GM19455 (cell line): ENCODE measurements at regions not wholly inside any gene's neighbourhood (a gene's known extent, or its start where the extent isn't known, plus 50 kb on each side); places are given as distances from the start of the nearest gene placed in this dataset.

ENCODE experiments used
- ATAC-seq: cut with Tn5 transposase; IDR thresholded peaks from one replicate; pipeline ENCODE4 v1.9.1; 2021; ENCODE audit not compliant: unreplicated experiment

DNA sequence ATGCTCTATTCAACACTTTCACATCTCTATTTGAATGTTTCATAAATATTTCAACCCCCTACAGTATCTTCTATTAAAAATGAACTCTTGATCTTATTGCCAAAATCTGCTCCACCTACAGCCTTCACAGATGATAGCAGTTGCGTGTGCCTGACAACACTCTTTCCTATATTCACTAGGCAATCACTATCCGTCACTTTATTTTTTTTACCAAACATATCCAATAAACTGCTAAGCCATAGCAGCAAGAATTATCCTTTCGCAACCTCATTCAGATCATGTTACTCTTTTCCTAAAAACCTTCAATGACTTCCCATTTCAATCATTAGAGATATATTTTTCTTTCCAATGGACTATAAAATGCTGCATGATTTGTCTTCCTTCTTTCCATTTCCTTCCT lies 629.8 kb upstream of the PCDH9 start:
- no peak for ATAC-seq

DNA sequence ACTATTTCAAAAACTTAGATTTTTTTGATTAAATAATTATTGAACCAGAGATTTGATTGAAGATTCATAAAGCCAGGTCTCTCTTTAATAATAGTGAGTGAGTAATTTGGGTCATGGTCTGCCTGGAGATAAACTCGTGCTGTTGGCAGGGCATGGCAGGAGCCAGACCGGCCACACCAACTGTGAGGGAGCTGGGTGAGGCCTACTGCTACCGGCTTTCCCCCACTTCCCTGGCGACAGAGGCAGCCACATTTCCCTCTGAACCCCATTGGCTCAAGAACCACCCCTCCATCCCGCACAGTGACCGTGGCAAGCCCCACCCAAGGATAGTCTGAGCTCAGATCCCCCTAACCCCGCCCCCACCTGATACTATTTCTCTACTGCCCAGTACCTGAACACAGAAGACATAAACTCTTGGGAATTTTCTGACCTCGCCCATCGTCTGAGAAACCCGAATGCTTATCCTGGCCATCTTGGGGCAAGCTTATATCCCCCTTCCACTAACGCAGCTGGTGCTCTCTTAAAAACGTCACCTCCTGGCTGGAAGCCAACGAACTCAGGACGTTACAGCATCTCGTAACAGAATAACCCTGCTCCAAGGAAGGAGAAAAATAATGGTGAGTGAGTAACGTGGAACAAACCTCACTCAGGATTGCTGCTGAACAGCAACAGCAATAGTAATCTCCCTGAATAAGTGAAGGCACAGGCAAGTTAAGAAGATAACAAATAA lies 627.6 kb upstream of the PCDH9 start:
- no peak for ATAC-seq

DNA sequence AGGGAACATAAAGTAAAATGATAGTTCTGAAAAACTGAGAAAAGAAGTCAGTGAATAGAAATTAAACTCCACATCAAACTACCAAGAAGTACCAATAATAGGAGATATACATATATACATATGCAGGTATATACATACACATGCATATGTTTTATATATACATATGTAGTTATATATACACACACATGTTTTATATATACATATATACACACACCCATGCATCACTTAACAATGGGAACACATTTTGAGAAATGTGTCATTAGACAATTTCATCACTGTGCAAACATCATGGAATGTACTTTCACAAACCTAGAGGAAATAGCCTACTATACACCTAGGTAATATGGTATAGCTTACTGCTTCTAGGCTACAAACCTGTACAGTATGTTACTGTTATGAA lies 626.8 kb upstream of the PCDH9 start:
- ATAC-seq = no peak

DNA sequence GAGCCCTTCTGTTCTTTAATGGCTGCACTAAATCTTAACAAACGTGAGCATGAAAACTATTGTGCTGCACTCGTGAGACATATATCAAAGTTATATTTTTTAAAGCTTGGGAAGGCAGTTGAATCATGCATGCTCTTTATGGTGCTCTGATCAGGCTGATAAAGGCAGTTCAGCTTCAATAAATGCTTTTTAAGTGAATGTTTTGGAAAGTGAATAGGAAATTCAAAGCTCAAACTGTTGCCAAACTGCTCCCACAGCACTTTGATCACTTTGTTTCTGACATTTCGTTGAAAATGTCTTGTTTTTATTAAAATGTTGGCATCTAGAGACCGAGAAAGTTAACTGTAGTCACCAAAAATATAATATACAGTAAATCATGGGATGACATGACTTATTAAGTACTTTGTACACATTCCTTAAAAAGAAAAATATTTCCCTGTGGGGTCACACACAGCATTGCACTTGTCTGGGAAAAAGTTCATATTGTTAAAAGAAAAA lies 625.7 kb upstream of the PCDH9 start:
- no peak for ATAC-seq

DNA sequence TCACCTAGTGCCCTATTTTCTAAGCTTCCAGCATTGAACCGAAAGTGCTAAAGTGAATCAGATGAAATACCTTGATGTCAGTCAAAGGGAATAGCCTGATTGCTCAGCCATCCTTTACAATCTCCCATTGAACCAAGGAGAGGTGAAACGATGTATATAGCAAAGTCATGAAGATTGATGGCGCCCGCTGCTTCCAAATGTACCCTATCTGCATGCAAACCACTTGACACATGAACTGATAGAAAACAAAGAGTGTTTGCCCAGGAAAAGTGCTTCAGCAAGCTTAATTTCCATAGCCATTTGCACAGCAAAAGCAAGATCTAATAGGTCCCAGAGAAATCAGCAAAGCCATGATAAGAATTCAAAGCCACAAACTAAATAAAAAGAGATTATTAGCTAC lies 624.9 kb upstream of the PCDH9 start:
- ATAC-seq = no peak

DNA sequence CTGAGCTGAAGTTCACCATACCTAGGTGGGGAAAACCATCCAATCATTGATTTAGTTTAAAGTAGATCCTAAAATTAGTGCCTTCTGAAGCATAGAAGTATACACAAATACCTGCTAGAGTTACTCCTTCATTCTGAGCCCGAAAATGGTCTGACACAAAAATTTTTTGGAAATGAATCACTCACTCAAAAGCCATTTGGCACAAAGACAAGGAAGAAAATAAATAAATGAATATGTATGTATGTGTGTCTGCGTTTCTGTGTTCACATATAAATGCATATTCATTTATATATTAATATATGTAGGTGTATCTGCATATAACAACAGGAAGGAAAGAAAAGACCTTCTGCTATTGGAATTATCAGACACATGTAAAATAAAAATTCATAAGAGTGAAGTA lies 614.4 kb upstream of the PCDH9 start:
- no peak for ATAC-seq

DNA sequence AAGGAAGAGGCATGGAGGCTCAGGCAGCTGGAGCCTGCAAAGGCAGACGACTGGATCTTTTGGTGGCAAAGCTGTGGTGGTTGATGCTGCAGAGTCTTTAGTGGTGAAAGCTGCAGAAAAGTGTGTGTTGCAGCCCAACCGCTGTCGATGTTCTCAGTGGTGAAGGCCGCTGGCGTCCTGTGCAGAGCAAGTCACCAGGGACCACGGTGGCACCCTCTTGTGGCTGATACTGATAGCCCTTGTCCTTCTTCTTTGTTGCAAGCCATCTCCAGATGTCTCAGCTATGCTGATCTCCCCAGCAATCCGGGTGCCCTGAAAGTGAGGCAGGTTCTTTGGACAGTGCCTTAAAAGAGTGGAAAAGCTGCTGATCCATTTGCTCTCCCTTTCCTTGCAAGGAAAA lies 610.9 kb upstream of the PCDH9 start:
- ATAC-seq = no peak

DNA sequence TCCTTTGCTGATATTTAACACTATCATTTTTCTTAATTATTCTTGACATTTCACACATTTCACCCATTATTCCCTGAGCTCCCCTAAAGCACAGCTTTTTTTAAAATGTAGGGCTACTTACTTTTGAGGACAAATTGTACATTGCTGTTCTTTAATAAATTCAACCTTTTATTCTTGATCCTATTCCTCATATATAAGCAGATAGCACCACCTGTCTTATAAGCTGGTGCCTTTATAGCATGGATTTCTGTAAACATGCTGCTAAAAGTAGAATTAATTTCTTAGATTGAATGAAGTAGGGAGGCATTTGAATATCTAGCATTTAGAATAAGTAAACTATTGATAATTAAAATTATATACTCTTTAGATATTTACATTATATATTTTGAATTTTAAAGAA lies 603.4 kb upstream of the PCDH9 start:
- ATAC-seq = no peak

DNA sequence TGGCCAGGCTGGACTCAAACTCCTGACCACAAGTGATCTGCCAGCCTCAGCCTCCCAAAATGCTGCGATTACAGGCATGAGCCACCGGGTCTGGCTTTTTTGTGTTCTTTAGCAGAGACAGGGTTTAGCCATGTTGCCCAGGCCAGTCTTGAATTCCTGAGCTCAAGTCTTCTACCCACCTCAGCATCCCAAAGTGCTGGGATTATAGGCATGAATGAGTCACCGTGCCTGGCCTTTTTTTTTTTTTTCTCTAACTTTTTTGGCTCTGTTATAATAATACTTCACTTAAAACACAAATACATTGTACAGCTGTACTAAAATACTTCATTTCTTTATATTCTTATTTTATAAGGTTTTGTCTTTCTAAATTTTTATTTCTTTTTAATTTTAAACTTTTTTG lies 599.5 kb upstream of the PCDH9 start:
- ATAC-seq = no peak

DNA sequence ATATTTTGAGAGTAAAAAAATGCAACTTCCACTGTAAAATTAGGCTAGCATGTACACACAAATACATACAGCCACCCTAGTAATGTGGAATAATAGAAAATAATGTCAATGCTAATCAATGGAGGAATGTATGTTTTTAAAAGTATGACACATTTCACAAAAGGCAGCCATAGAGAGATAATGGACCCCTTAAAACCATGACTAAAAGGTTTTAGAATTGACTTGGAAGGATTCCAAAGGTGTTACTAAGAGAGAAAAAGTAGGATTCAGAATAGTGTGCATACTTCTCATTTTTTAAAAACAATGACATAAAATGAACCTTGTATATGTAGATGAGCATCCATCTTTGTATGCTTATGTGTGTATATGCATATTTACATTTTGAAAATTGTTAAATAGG lies 597.9 kb upstream of the PCDH9 start:
- no peak for ATAC-seq

DNA sequence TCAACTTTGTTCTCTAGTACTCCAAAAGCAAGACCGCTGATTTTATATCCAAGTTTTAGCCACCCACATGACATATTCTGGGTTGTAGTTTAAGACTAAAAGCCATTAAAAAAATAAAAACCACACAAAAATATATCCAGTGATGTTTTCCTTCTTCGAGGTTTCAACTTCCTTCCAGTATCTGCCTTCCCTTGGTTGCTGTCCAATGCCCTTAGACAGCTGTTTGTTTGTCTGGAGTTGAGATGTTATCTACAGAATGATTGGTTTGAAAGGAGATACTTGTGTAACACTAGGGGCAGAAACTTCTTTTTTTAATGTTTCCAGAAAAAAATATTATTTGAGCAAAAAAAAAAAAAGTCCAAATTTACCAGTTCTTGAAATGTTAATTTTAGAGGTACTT lies 591.5 kb upstream of the PCDH9 start:
- ATAC-seq = no peak

DNA sequence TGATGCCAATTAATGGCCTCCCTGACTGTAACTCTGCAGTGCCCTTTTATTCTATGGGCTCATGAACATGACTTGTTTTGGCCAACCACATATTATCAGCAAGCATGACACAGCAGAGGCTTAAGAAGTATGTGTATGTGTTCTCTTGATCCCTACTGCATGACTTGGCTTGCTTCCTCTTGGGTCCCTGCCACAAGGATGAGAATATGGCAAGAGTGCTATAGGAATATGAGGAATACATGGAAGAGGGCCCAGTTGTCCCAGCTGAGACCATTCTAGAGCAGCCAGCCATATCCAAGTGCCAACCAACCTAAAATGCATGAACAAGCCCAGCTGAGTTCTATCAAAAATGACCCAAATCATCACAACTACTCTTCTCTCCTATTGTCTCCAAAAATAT lies 576.7 kb upstream of the PCDH9 start:
- no peak for ATAC-seq

DNA sequence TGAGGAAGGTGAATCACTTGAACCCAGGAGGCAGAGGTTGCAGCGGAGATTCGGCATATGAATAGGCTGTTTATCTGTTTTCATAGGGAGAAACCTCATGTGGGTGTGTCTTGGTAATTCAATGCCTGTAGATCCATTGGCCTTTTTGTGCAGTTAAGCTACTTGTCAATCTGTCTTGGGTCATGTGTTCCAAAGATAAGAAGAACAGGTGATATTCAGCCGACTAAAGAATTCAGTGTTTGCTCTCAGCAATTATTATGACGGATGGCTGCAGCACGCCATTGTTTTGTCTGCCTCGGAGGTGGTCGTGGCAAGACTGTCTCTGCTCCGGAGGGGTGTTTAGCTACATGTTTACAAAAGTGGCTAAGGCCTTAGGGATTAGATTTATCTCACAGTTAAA lies 573.0 kb upstream of the PCDH9 start:
- ATAC-seq = no peak

DNA sequence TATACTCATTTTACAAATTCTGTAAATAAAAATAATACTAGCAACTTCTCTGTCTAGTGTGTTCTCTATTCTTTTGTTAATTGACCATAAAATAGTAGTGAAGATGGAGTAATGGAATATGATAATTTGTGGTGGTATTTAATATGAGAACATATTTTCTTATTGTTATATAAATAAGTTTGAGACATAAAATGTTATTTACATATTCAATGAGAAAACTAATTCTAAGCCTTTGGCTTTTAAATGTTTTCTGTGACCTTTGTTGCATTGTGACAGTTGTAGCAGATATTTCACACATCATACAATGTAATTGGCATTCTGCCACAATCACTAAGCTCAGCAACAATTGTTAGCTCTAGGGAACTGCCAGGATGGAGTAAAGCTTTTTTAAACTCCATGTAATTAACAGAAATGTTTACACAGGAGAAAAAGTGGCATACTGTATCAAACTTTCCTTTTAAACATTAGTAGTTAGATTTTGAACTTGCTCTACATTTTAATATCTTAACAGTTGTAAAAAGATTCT lies 562.1 kb upstream of the PCDH9 start:
- ATAC-seq = no peak

DNA sequence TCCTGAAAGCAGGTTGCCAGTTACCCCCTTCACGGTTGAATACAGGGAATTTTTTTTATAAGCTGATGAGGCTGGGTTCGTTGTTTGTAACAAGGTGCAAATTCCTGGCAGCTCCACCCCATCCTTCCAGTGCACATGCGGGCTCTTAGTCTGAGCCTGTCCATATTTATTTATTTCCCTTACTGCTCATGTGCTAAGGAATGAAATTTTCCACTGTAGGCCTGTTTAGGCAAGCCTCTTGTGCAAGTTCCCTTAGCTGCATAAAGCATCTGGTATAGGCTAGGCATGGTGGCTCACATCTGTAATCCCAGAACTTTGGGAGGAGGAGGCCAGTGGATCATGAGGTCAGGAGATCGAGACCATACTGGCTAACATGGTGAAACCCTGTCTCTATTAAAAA lies 560.9 kb upstream of the PCDH9 start:
- ATAC-seq = no peak

DNA sequence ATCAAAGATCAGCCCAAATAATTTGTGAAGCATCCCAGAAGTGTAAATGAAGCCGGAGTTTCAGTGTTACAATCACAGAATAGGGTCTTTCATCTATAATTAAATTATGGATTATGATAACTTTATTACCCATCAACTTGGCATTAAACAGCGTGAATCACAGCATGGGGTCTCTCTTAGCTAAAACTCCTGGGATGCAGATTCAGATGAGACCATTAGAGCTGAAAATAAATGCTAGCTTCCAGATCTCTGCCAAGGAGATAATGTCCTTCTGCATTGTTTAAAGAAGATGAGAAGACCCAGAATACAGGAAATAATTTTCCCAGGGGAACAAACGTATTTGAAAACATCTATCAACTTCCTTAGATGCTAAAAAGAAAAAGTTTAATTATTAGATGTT lies 546.0 kb upstream of the PCDH9 start:
- ATAC-seq = no peak

DNA sequence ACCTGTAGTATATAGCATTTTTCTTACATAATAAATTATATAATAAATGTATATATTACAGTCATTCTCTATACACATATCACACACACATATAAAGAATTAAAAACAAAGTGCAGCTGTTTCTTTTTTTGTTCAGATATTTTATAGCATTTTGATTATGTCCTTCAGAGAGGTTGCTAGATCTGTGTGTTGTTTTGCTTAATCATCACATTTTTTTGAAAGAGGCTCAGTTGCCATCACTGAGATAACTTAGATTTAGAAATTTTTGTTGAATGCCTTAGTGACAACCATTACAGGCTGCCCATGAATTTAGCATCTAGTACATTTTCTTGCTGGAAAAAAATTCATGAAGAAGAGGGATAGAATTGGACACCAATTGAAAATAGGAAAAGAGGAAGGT lies 545.2 kb upstream of the PCDH9 start:
- no peak for ATAC-seq

DNA sequence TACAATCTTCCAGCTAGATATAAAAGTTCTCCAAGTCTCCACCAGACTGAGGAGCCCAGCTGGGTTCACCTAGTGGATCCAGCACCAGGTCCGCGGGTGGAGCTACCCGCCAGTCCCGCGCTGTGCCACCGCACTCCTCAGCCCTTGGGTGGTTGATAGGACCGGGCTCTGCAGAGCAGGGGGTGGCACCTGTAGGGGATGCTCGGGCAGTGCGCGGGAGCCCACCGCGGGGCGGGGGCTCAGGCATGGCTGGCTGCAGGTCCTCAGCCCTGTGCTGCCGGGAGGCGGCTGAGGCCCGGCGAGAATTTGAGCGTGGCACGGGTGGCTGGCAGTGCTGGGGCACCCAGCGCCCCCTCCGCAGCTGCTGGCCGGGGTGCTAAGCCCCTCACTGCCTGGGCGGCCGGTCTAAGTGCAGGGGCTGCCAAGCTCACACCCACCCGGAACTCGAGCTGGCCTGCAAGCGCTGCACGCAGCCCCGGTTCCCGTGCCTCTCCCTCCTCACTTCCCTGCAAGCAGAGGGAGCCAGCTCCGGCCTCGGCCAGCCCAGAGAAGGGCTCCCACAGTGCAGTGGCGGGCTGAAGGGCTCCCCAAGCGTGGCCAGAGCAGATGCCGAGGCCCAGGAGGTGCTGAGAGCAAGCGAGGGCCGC lies 542.8 kb upstream of the PCDH9 start:
- ATAC-seq = no peak

DNA sequence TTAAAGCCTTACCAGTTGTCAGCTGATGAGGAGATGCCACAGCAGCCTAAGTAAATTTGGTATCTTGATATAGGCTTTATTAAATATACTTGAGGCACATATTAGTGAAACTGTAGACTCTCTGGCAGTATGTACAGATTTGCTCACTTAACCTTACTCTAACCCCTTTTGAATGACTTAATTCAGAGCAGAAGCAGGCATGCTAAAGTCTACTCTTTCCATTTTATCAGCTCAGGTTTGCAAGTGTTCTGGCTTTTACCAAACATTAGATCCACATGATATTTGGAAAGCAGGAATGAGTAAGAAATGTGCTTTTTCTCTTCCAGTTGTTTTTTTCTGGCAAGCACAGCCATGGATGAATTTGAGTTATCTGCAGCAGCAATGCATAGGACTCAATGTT lies 541.0 kb upstream of the PCDH9 start:
- ATAC-seq = no peak

DNA sequence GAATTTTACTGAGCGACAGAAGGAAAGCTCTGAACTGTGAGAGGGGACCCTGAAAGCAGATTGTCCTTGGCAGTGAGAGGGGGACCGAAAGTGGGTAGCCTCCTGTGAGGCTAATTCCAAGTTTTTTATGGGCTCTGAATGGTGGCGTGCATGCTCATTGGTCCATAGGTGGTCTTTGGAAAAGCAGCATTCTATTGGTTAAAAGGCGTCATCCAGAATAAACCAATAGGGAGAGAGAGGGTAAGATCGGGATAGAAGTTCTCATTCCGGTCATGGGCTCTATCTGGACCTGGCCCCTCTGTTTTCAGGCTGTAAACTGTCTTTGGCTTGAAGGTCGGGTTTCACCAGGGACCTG lies 539.8 kb upstream of the PCDH9 start:
- ATAC-seq = no peak

DNA sequence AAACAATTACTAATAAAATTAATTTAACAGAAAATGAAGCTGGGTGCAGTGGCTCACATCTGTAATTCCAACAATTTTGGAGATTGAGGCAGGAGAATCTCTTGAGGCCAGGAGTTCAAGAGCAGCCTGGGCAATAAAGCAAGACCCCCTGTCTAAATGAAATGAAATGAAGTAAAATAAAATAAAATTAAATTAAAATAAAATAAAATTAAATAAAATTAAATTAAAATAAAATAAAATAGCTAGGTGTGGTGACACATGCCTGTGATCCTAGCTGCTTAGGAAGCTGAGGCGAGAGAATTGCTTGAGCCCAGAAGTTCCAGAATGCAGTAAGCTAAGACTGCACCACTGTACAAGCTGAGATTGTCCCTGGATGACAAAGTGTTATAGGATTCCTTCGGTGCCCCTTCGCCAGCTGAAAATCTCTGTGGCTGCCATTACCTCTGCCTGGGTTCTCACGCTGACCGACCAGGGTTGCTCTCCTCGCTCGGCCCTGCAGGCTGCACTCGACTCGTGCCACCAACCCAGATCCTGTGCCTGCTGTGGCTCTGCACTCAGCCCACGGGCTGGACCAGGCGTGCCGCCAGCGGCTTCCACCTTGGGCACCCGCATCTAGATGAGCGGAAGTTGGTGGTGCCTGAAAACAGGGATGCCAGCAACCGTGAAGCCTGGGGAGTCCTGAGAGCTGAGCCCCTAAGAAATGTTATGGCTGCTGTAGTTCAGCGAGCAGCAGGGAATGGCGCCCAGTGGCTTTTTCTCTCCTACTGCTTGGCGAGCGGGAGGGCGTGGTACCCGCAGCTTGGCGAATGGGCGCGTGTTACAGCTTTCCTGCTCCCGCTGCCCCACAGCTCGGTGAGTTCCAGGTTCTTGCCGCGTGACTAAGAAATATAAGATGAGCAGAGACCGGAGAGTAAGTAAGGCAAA lies 539.2 kb upstream of the PCDH9 start:
- ATAC-seq = no peak

DNA sequence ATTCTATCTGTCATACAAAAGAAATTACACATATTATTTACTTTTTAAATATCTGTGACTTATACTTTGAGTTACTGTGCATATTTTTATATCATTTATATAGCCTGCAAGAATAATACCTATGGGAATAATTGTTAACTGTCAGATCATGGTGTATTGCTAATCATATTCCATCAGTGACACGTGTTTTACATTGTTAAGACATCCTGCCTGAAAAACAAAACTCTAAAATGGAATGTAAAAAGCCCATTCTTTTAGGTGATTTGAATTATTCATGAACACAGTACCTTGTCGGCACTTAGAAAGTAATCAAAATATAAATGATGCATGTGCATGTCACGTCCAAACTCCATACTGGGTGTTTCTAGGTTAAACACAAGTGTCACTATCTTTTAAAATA lies 533.8 kb upstream of the PCDH9 start:
- no peak for ATAC-seq
